Neural progenitor cell (in vitro differentiated cells): ENCODE measurements at regions not wholly inside any gene's neighbourhood (a gene's known extent, or its start where the extent isn't known, plus 50 kb on each side); places are given as distances from the start of the nearest gene placed in this dataset.

Experiments
- DNase-seq: peaks from one replicate; pipeline ENCODE4 v3.0.0-alpha.2; 2016; ENCODE audit warnings: low spot score
- H2AFZ ChIP-seq: fragments of 200-600 bp; sonication (generic); replicated peaks from 2 replicates; pipeline ENCODE4 v1.6.1; 2016; ENCODE audit warnings: antibody characterized with exemption
- H3F3A ChIP-seq: fragments of 200-600 bp; sonication (generic); 2 replicates; pipeline ENCODE4 v1.6.1; 2016; ENCODE audit warnings: antibody characterized with exemption, low read depth
- H3K27ac ChIP-seq: fragments of 200-600 bp; sonication (generic); 2 replicates; pipeline ENCODE4 v1.5.1; 2016; ENCODE audit warnings: mild to moderate bottlenecking
- H3K27me3 ChIP-seq: fragments of 200-600 bp; sonication (generic); 2 replicates; pipeline ENCODE4 v1.6.1; 2016; ENCODE audit warnings: mild to moderate bottlenecking, moderate library complexity
- H3K36me3 ChIP-seq: fragments of 200-600 bp; sonication (generic); 2 replicates; pipeline ENCODE4 v1.5.1; 2016
- H3K4me1 ChIP-seq: fragments of 200-600 bp; sonication (generic); 2 replicates; pipeline ENCODE4 v1.6.1; 2016; ENCODE audit warnings: mixed run types
- H3K4me2 ChIP-seq: fragments of 200-600 bp; sonication (generic); 2 replicates; pipeline ENCODE4 v1.6.1; 2016
- H3K4me3 ChIP-seq: fragments of 200-600 bp; sonication (generic); 2 replicates; pipeline ENCODE4 v1.5.1; 2016
- H3K79me2 ChIP-seq: fragments of 200-600 bp; sonication (generic); 2 replicates; pipeline ENCODE4 v1.6.1; 2016; ENCODE audit warnings: low read depth
- H3K9ac ChIP-seq: fragments of 200-600 bp; sonication (generic); 2 replicates; pipeline ENCODE4 v1.6.1; 2016
- H3K9me3 ChIP-seq: fragments of 200-600 bp; sonication (generic); 2 replicates; pipeline ENCODE4 v1.5.1; 2016; ENCODE audit warnings: low read depth
- H4K20me1 ChIP-seq: fragments of 200-600 bp; sonication (generic); 2 replicates; pipeline ENCODE4 v1.6.1; 2016; ENCODE audit warnings: low read depth
- H3K27ac Mint-ChIP-seq: 3 replicates; pipeline ENCODE4 v1.8.0; 2021; ENCODE audit warnings: mixed read lengths
- H3K27me3 Mint-ChIP-seq: 2 replicates; pipeline ENCODE4 v1.8.0; 2022; ENCODE audit warnings: low read depth, mild to moderate bottlenecking, inconsistent platforms, moderate library complexity, mixed read lengths; ENCODE audit not compliant: insufficient read depth
- H3K36me3 Mint-ChIP-seq: 3 replicates; pipeline ENCODE4 v1.8.0; 2021; ENCODE audit warnings: mixed read lengths
- H3K4me1 Mint-ChIP-seq: 3 replicates; pipeline ENCODE4 v1.8.0; 2021; ENCODE audit warnings: mixed read lengths
- H3K4me3 Mint-ChIP-seq: 3 replicates; pipeline ENCODE4 v1.8.0; 2021; ENCODE audit warnings: mild to moderate bottlenecking, moderate library complexity, mixed read lengths
- H3K9me3 Mint-ChIP-seq: 3 replicates; pipeline ENCODE4 v1.8.0; 2020; ENCODE audit warnings: mixed read lengths
- CTCF ChIP-seq: fragments of 200-600 bp; sonication (generic); IDR thresholded peaks from 2 replicates; pipeline ENCODE4 v1.5.1; 2017; ENCODE audit warnings: antibody characterized with exemption, mild to moderate bottlenecking
- EZH2 ChIP-seq: fragments of 200-600 bp; sonication (generic); IDR thresholded peaks from 2 replicates; pipeline ENCODE4 v1.6.1; 2017; ENCODE audit warnings: antibody characterized with exemption, mild to moderate bottlenecking, moderate library complexity
- EZH2phosphoT487 ChIP-seq: fragments of 200-600 bp; sonication (generic); IDR thresholded peaks from 2 replicates; pipeline ENCODE4 v1.6.1; 2017; ENCODE audit warnings: antibody characterized with exemption

DNA sequence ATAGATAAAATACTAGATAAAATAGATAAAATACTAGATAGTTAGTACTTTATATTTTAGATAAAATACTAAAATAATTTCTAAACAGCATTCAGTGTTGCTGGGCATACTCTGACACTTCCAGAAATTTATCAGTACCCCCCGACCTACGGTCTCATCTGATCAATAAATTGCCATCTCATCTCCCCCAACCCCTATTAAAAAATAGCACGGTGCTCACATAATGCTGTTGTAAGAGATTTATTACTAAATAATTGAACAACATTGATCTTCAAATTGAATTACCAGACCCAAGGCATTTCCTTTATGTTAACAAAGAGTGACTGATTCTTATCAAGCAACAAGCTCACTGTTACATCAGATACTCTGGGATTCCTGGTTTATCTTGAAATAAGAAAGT lies 300.9 kb downstream of the CBLN4 start:
- H3K4me1 Mint-ChIP-seq, result no peaks in the 10 kb centered on the region
- Histone ChIP-seq H4K20me1 (no peaks in the 10 kb centered on the region), H3K79me2 (no peaks in the 10 kb centered on the region)

GRCh38 chr20:55701467-55701866 lies 303.9 kb downstream of the CBLN4 start:
- TF ChIP-seq EZH2 (no peak), EZH2phosphoT487 (no peak), CTCF (no peak)
- Mint-ChIP-seq H3K36me3 (no peaks in the 10 kb centered on the region), H3K27me3 (no peaks in the 10 kb centered on the region), H3K9me3 (no peaks in the 10 kb centered on the region), H3K27ac (no peak overlapping the region), H3K4me1 (no peaks in the 10 kb centered on the region), H3K4me3 (no peak overlapping the region)
- Histone ChIP-seq H3K9ac (no peak overlapping the region), H3K27ac (no peak overlapping the region), H3K4me2 (no peak overlapping the region), H3K36me3 (no peaks in the 10 kb centered on the region), H4K20me1 (no peaks in the 10 kb centered on the region), H3F3A (no peaks in the 10 kb centered on the region), H3K27me3 (no peaks in the 10 kb centered on the region), H2AFZ (no peak overlapping the region), H3K4me1 (no peaks in the 10 kb centered on the region), H3K9me3 (no peaks in the 10 kb centered on the region), H3K4me3 (no peak overlapping the region), H3K79me2 (no peaks in the 10 kb centered on the region)
- DNase-seq, result no peak

More for the DNA sequence above, 300.9 kb downstream of the CBLN4 start:
- H3K4me1 ChIP-seq, result no peaks in the 10 kb centered on the region
- no peaks in the 10 kb centered on the region for H3K36me3 ChIP-seq
- no peaks in the 10 kb centered on the region for H3K9me3 ChIP-seq
- no peak overlapping the region for H3K9ac ChIP-seq
- no peaks in the 10 kb centered on the region for H3K36me3 Mint-ChIP-seq
- H3K27ac ChIP-seq, result no peak overlapping the region
- no peaks in the 10 kb centered on the region for H3F3A ChIP-seq
- no peak overlapping the region for H2AFZ ChIP-seq
- no peak overlapping the region for H3K27ac Mint-ChIP-seq
- H3K4me3 Mint-ChIP-seq, result no peak overlapping the region
- H3K4me3 ChIP-seq, result no peak overlapping the region
- no peak overlapping the region for H3K4me2 ChIP-seq
- DNase-seq, result no peak
- H3K27me3 Mint-ChIP-seq, result peaks cover 2% of the 10 kb centered on the region
- no peaks in the 10 kb centered on the region for H3K9me3 Mint-ChIP-seq
- TF ChIP-seq CTCF, result no peak
- no peak for TF ChIP-seq EZH2phosphoT487
- no peak for TF ChIP-seq EZH2
- no peaks in the 10 kb centered on the region for H3K27me3 ChIP-seq

- Histone ChIP-seq H3F3A (no peaks in the 10 kb centered on the region), H3K27me3 (no peaks in the 10 kb centered on the region), H4K20me1 (no peaks in the 10 kb centered on the region), H3K36me3 (no peaks in the 10 kb centered on the region), H3K9ac (no peak overlapping the region), H3K4me3 (no peak overlapping the region), H3K4me1 (no peaks in the 10 kb centered on the region), H3K9me3 (no peaks in the 10 kb centered on the region), H3K27ac (no peak overlapping the region), H3K79me2 (no peaks in the 10 kb centered on the region), H3K4me2 (no peak overlapping the region), H2AFZ (no peak overlapping the region)
- Mint-ChIP-seq H3K9me3 (no peaks in the 10 kb centered on the region), H3K27me3 (no peaks in the 10 kb centered on the region), H3K4me3 (no peak overlapping the region), H3K4me1 (peaks cover 3% of the 10 kb centered on the region), H3K27ac (no peak overlapping the region), H3K36me3 (no peaks in the 10 kb centered on the region)
- no peak for TF ChIP-seq CTCF
- TF ChIP-seq EZH2phosphoT487, result no peak
- no peak for TF ChIP-seq EZH2
- DNase-seq, result no peak
These were observed 308.8 kb downstream of the CBLN4 start for GRCh38 chr20:55696520-55696919.

GRCh38 chr20:55693641-55694040 lies 311.7 kb downstream of the CBLN4 start:
- no peak overlapping the region for H3K27ac ChIP-seq
- H2AFZ ChIP-seq, result no peak overlapping the region
- H3K4me3 ChIP-seq, result no peak overlapping the region
- H3K27me3 ChIP-seq, result no peaks in the 10 kb centered on the region
- no peaks in the 10 kb centered on the region for H3K4me1 ChIP-seq
- H3K4me2 ChIP-seq, result no peak overlapping the region
- H3K9me3 Mint-ChIP-seq, result no peaks in the 10 kb centered on the region
- no peak for DNase-seq
- H3K9ac ChIP-seq, result no peak overlapping the region
- no peaks in the 10 kb centered on the region for H3K79me2 ChIP-seq
- no peaks in the 10 kb centered on the region for H3K9me3 ChIP-seq
- H3K27me3 Mint-ChIP-seq, result no peaks in the 10 kb centered on the region
- H3F3A ChIP-seq, result no peaks in the 10 kb centered on the region
- H3K4me3 Mint-ChIP-seq, result no peak overlapping the region
- TF ChIP-seq EZH2, result no peak
- TF ChIP-seq EZH2phosphoT487, result no peak
- no peak for TF ChIP-seq CTCF
- peaks cover 3% of the 10 kb centered on the region for H3K4me1 Mint-ChIP-seq
- H3K27ac Mint-ChIP-seq, result no peak overlapping the region
- no peaks in the 10 kb centered on the region for H3K36me3 Mint-ChIP-seq
- H4K20me1 ChIP-seq, result no peaks in the 10 kb centered on the region
- H3K36me3 ChIP-seq, result no peaks in the 10 kb centered on the region
